ENCODE measurements at regions not wholly inside any gene's neighbourhood (a gene's known extent, or its start where the extent isn't known, plus 50 kb on each side); places are given as distances from the start of the nearest gene placed in this dataset.

- Histone ChIP-seq H3K36me3 (ENCODE audit: control insufficient read depth, insufficient read depth, low read length) (no peaks in the 10 kb centered on the region), H3K9ac (ENCODE audit: extremely low read depth, low read length, poor library complexity, severe bottlenecking) (no peak overlapping the region), H3K4me1 (ENCODE audit: control insufficient read depth, insufficient read depth, low read length) (no peaks in the 10 kb centered on the region), H3K27ac (ENCODE audit: low read depth, low read length) (no peak overlapping the region), H3K4me3 (ENCODE audit: low read length) (no peak overlapping the region), H3K27me3 (ENCODE audit: control insufficient read depth, insufficient read depth, low read length, poor library complexity, severe bottlenecking) (no peaks in the 10 kb centered on the region), H3K9me3 (ENCODE audit: control insufficient read depth, low read length) (no peaks in the 10 kb centered on the region)
- Mint-ChIP-seq H3K27ac (no peak overlapping the region), H3K9me3 (no peaks in the 10 kb centered on the region), H3K4me3 (no peak overlapping the region), H3K4me1 (no peaks in the 10 kb centered on the region), H3K27me3 (ENCODE audit: insufficient read depth) (no peaks in the 10 kb centered on the region), H3K36me3 (ENCODE audit: low read depth) (no peaks in the 10 kb centered on the region)
- no peak for TF ChIP-seq CTCF (conservative IDR thresholded peaks at IDR 0.05)
- DNase-seq, result no peak
These were observed 329.0 kb upstream of the TMTC4 start for GRCh38 chr13:101003566-101003965.

- Histone ChIP-seq H3K9ac (ENCODE audit: extremely low read depth, low read length, poor library complexity, severe bottlenecking) (no peak overlapping the region), H3K27ac (ENCODE audit: low read depth, low read length) (no peak overlapping the region), H3K27me3 (ENCODE audit: control insufficient read depth, insufficient read depth, low read length, poor library complexity, severe bottlenecking) (no peaks in the 10 kb centered on the region), H3K36me3 (ENCODE audit: control insufficient read depth, insufficient read depth, low read length) (no peaks in the 10 kb centered on the region), H3K9me3 (ENCODE audit: control insufficient read depth, low read length) (peaks cover 10% of the 10 kb centered on the region), H3K4me1 (ENCODE audit: control insufficient read depth, insufficient read depth, low read length) (peaks cover 7% of the 10 kb centered on the region), H3K4me3 (ENCODE audit: low read length) (no peak overlapping the region)
- H3K9me3 Mint-ChIP-seq, result peaks cover 5% of the 10 kb centered on the region
- no peaks in the 10 kb centered on the region for H3K27me3 Mint-ChIP-seq (ENCODE audit: insufficient read depth)
- H3K27ac Mint-ChIP-seq, result no peak overlapping the region
- DNase-seq, result no peak
- no peak overlapping the region for H3K4me3 Mint-ChIP-seq
- no peak for TF ChIP-seq CTCF (conservative IDR thresholded peaks at IDR 0.05)
- WGBS, 2 experiments (ENCODE audit: insufficient coverage in 1 of 2, insufficient read length in 1 of 2), result 81% methylated on average over 2 of the region's 2 CpGs; no CpG with 5 or more reads in 1 of the 2 experiments
- peaks cover 10% of the 10 kb centered on the region for H3K4me1 Mint-ChIP-seq
- H3K36me3 Mint-ChIP-seq (ENCODE audit: low read depth), result no peaks in the 10 kb centered on the region
These were observed 314.8 kb upstream of the TMTC4 start for GRCh38 chr13:100989392-100989791.

- 92 to 93% methylated on average over 2 of the region's 2 CpGs for WGBS, 2 experiments (ENCODE audit: insufficient coverage in 1 of 2, insufficient read length in 1 of 2)
These were observed 314.3 kb upstream of the TMTC4 start for GRCh38 chr13:100988921-100989320.

More at GRCh38 chr13:100988921-100989320, 314.3 kb upstream of the TMTC4 start:
- Histone ChIP-seq H3K9me3 (ENCODE audit: control insufficient read depth, low read length) (peaks cover 10% of the 10 kb centered on the region), H3K36me3 (ENCODE audit: control insufficient read depth, insufficient read depth, low read length) (no peaks in the 10 kb centered on the region), H3K27ac (ENCODE audit: low read depth, low read length) (no peak overlapping the region), H3K27me3 (ENCODE audit: control insufficient read depth, insufficient read depth, low read length, poor library complexity, severe bottlenecking) (no peaks in the 10 kb centered on the region), H3K4me3 (ENCODE audit: low read length) (no peak overlapping the region), H3K4me1 (ENCODE audit: control insufficient read depth, insufficient read depth, low read length) (peaks cover 7% of the 10 kb centered on the region), H3K9ac (ENCODE audit: extremely low read depth, low read length, poor library complexity, severe bottlenecking) (no peak overlapping the region)
- DNase-seq, result no peak
- H3K27ac Mint-ChIP-seq, result no peak overlapping the region
- H3K4me3 Mint-ChIP-seq, result no peak overlapping the region
- no peaks in the 10 kb centered on the region for H3K27me3 Mint-ChIP-seq (ENCODE audit: insufficient read depth)
- H3K9me3 Mint-ChIP-seq, result peaks cover 5% of the 10 kb centered on the region
- no peak for TF ChIP-seq CTCF (conservative IDR thresholded peaks at IDR 0.05)
- no peaks in the 10 kb centered on the region for H3K36me3 Mint-ChIP-seq (ENCODE audit: low read depth)
- peaks cover 10% of the 10 kb centered on the region for H3K4me1 Mint-ChIP-seq
